Endothelial cell (in vitro differentiated cells): ENCODE measurements at regions not wholly inside any gene's neighbourhood (a gene's known extent, or its start where the extent isn't known, plus 50 kb on each side); places are given as distances from the start of the nearest gene placed in this dataset.

ENCODE experiments used
- DNase-seq: peaks from one replicate; pipeline ENCODE4 v3.0.0; 2021; ENCODE audit warnings: low spot score
- H3K27ac Mint-ChIP-seq: one replicate; pipeline ENCODE4 v1.8.0; 2021; ENCODE audit warnings: mixed read lengths, inconsistent platforms; ENCODE audit not compliant: unreplicated experiment
- H3K27me3 Mint-ChIP-seq: one replicate; pipeline ENCODE4 v1.8.0; 2021; ENCODE audit warnings: mild to moderate bottlenecking, moderate library complexity, mixed read lengths, inconsistent platforms; ENCODE audit not compliant: unreplicated experiment
- H3K36me3 Mint-ChIP-seq: one replicate; pipeline ENCODE4 v1.8.0; 2021; ENCODE audit warnings: mild to moderate bottlenecking, low read depth, mixed read lengths, inconsistent platforms; ENCODE audit not compliant: unreplicated experiment
- H3K4me1 Mint-ChIP-seq: one replicate; pipeline ENCODE4 v1.8.0; 2021; ENCODE audit warnings: mild to moderate bottlenecking, mixed read lengths, inconsistent platforms; ENCODE audit not compliant: unreplicated experiment
- H3K4me3 Mint-ChIP-seq: one replicate; pipeline ENCODE4 v1.8.0; 2021; ENCODE audit warnings: mild to moderate bottlenecking, mixed read lengths, inconsistent platforms; ENCODE audit not compliant: unreplicated experiment
- H3K9me3 Mint-ChIP-seq: one replicate; pipeline ENCODE4 v1.8.0; 2021; ENCODE audit warnings: mixed read lengths, inconsistent platforms; ENCODE audit not compliant: unreplicated experiment
- TF ChIP-seq, protein P1 (sequence below): fragments of 200-600 bp; sonication (generic); IDR thresholded peaks from one replicate; pipeline ENCODE4 v1.5.0; 2021; ENCODE audit warnings: antibody characterized with exemption; ENCODE audit not compliant: unreplicated experiment

DNA sequence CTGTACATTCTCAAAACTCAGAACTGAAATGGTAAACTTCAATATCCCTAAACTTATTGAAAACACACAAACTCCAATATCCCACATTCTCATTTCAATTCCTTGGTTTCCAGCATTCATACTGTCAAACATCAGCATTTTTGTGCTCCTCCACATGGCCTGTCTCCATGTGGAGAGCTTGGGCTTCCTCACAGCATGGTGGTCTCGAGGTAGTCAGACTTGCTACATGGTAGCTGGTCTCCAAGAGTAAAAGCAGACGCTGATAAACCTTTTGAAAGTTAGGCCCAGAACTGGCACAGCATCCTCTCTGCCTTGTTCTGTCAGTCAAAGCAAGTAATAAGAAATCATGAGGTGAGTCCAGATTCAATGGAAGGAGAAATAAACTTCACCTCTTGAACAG is 70.5 kb downstream of the VCPKMT start:
- Mint-ChIP-seq H3K27ac (peak overlapping the region; percentile 44), H3K4me1 (peaks cover 35% of the 10 kb centered on the region)

DNA sequence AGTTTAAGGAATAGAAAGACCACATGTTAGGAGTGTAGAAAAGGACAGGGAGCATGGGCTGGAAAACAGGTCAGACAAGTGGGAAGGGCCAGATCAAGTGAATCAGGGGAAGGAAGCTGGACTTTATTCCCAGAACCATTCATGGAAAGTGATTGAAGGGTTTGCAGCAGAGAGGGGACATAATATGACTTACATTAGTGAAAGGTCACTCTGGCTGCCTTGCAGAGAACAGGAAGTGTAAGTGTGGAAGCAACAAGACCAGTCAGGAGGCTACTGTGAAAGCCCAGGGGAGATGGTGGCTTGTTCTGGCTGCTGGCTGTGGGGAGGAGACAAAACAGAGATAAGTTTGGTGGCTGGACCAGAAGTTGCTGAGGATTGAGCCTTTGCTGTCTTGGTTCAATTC is 69.1 kb downstream of the VCPKMT start:
- Mint-ChIP-seq H3K4me3 (peak overlapping the region; percentile 35), H3K4me1 (peaks cover 28% of the 10 kb centered on the region), H3K36me3 (peaks cover 7% of the 10 kb centered on the region), H3K9me3 (no peaks in the 10 kb centered on the region), H3K27ac (no peak overlapping the region), H3K27me3 (peaks cover 4% of the 10 kb centered on the region)
- TF ChIP-seq, protein P1, sequence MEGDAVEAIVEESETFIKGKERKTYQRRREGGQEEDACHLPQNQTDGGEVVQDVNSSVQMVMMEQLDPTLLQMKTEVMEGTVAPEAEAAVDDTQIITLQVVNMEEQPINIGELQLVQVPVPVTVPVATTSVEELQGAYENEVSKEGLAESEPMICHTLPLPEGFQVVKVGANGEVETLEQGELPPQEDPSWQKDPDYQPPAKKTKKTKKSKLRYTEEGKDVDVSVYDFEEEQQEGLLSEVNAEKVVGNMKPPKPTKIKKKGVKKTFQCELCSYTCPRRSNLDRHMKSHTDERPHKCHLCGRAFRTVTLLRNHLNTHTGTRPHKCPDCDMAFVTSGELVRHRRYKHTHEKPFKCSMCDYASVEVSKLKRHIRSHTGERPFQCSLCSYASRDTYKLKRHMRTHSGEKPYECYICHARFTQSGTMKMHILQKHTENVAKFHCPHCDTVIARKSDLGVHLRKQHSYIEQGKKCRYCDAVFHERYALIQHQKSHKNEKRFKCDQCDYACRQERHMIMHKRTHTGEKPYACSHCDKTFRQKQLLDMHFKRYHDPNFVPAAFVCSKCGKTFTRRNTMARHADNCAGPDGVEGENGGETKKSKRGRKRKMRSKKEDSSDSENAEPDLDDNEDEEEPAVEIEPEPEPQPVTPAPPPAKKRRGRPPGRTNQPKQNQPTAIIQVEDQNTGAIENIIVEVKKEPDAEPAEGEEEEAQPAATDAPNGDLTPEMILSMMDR: no peak
- no peak for DNase-seq

More for the DNA sequence above, 70.5 kb downstream of the VCPKMT start:
- no peak for DNase-seq
- Mint-ChIP-seq H3K4me3 (peak overlapping the region; percentile 3), H3K27me3 (no peaks in the 10 kb centered on the region), H3K9me3 (no peaks in the 10 kb centered on the region), H3K36me3 (peaks cover 7% of the 10 kb centered on the region)
- TF ChIP-seq, protein P1: no peak

DNA sequence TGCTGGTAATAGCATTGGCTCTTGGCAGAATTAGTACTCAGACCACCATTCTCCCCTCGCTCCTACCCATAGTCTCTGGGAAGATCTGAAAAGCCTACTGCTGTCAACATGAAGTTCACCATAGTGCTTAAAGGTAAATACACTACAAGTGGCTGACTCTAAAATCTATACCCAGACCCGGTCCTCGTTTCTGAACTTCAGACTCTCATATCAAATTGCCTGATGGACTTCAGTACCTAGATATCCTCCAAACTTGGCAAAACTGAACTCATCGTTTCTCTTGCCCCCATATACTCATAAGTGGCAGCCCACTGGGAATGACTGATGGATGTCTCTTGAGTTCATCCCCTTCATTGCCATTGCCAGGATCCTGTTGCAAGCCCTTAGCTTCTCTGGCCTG is 67.3 kb downstream of the VCPKMT start:
- TF ChIP-seq, protein P1: no peak
- no peak for DNase-seq
- Mint-ChIP-seq H3K4me1 (peaks cover 25% of the 10 kb centered on the region), H3K4me3 (no peak overlapping the region), H3K27ac (no peak overlapping the region), H3K36me3 (peaks cover 7% of the 10 kb centered on the region), H3K9me3 (no peaks in the 10 kb centered on the region), H3K27me3 (peaks cover 8% of the 10 kb centered on the region)

DNA sequence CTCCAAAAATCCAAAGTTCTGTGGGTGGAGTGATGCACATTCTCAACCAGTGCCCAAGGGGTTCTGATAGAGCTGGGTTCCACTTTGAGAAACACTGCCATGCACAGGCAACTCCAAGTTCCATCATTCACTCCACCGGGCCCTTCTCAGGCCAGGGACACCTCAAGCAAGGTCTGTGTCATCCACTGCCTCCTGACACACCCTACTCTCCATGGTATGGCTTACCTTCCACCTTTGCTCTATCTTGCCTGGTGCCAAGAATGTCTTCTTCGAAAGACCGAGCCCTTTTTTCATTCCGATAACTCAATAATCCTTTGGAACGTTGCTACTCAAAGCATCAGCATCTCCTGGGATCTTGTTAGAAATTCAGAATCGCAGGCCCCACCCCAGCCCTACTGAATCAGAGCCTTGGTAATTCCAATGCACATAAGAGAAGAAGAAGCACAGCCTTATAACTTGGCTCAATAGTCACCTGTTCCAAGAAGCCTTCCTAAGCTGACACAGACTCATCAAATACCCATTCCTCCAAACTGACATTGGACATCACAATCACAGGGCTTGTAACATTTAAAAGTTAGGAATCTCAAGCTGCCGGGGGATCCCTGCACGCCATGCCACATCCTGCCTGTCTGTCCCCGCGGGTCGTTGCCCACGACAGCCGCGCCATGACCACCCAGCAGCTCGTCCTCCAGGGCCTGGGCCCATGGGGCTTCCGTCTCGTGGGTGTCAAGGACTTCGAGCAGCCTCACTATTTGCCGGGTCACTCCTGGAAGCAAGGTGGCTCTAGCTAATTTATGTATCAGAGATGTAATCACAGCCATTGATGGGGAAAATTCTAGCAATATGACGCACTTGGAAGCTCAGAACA is 66.4 kb downstream of the VCPKMT start:
- Mint-ChIP-seq H3K36me3 (peaks cover 7% of the 10 kb centered on the region), H3K27ac (no peak overlapping the region), H3K4me1 (peaks cover 18% of the 10 kb centered on the region), H3K9me3 (no peaks in the 10 kb centered on the region), H3K4me3 (no peak overlapping the region), H3K27me3 (peaks cover 8% of the 10 kb centered on the region)
- DNase-seq: no peak
- TF ChIP-seq, protein P1: no peak

DNA sequence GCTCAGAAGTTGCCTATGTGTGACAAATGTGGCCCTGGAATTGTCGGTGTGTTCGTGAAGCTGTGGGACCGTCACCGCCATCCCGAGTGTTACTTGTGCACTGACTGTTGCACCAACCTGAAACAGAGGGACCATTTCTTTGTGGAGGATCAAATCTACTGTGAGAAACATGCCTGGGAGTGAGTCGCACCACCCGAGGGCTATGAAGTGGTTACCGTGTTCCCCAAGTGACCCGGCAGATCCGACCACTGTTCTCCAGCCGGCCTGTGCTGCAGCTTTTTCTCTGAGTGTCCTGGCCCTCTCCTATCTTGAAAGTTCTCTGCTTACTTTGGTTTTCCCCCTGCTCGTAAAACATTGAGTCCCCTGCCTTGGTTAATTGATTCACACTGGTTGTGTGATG is 65.3 kb downstream of the VCPKMT start:
- no peak for DNase-seq
- peaks cover 9% of the 10 kb centered on the region for H3K27me3 Mint-ChIP-seq
- no peaks in the 10 kb centered on the region for H3K9me3 Mint-ChIP-seq
- H3K4me1 Mint-ChIP-seq: peaks cover 8% of the 10 kb centered on the region
- no peak overlapping the region for H3K27ac Mint-ChIP-seq
- H3K4me3 Mint-ChIP-seq: no peak overlapping the region
- TF ChIP-seq, protein P1: no peak
- peaks cover 7% of the 10 kb centered on the region for H3K36me3 Mint-ChIP-seq
